Activated CD8-positive, alpha-beta T cell treated with anti-CD3 and anti-CD28 coated beads for 36 hours (primary cell): ENCODE measurements at regions not wholly inside any gene's neighbourhood (a gene's known extent, or its start where the extent isn't known, plus 50 kb on each side); places are given as distances from the start of the nearest gene placed in this dataset.

Experiments used
- ATAC-seq: fragments of 200-7000 bp; cut with Tn5 transposase; one replicate; pipeline ENCODE4 v1.10.0; 2021; ENCODE audit warnings: mild to moderate bottlenecking, moderate library complexity
- CTCF ChIA-PET: fragments of 350-600 bp; sonication (Branson Sonifier 250); formaldehyde crosslinking; loops from one replicate; lab custom pipeline; 2021; ENCODE audit warnings: antibody characterized with exemption; lab: Charles Lee
- POLR2A ChIA-PET: fragments of 350-600 bp; sonication (Branson Sonifier 250); formaldehyde crosslinking; loops from one replicate; lab custom pipeline; 2021; ENCODE audit warnings: antibody characterized with exemption; lab: Charles Lee
- DNase-seq: peaks from one replicate; pipeline ENCODE4 v3.0.0-alpha.2; 2020
- H3K27ac Mint-ChIP-seq: one replicate; pipeline ENCODE4 v1.8.0; 2021; ENCODE audit warnings: mild to moderate bottlenecking, mixed read lengths
- H3K27me3 Mint-ChIP-seq: one replicate; pipeline ENCODE4 v1.8.0; 2021; ENCODE audit warnings: mixed read lengths
- H3K36me3 Mint-ChIP-seq: one replicate; pipeline ENCODE4 v1.8.0; 2021; ENCODE audit warnings: low read depth, mixed read lengths
- H3K4me1 Mint-ChIP-seq: one replicate; pipeline ENCODE4 v1.8.0; 2021; ENCODE audit warnings: low read depth, mixed read lengths
- H3K4me3 Mint-ChIP-seq: one replicate; pipeline ENCODE4 v1.8.0; 2021; ENCODE audit warnings: mild to moderate bottlenecking, moderate library complexity, mixed read lengths
- H3K9me3 Mint-ChIP-seq: one replicate; pipeline ENCODE4 v1.8.0; 2021; ENCODE audit warnings: mixed read lengths
- CTCF ChIP-seq: fragments of 200-600 bp; IDR thresholded peaks from one replicate; pipeline ENCODE4 v1.8.0; 2022; ENCODE audit warnings: antibody characterized with exemption, mild to moderate bottlenecking
- intact Hi-C: fragments of 100-400 bp; cut with micrococcal nuclease; formaldehyde crosslinking; loops from one replicate; pipeline ENCODE4 v1.10.0; 2022

- no peak overlapping the region for H3K27ac Mint-ChIP-seq
- DNase-seq (no peak), ATAC-seq (no peak)
- no peaks in the 10 kb centered on the region for H3K4me1 Mint-ChIP-seq
- ChIA-PET CTCF (no interaction called here), POLR2A (no interaction called here)
- peaks cover 7% of the 10 kb centered on the region for H3K9me3 Mint-ChIP-seq
- no peaks in the 10 kb centered on the region for H3K36me3 Mint-ChIP-seq
- no peak for TF ChIP-seq CTCF
- no peak overlapping the region for H3K4me3 Mint-ChIP-seq
- peaks cover 23% of the 10 kb centered on the region for H3K27me3 Mint-ChIP-seq
- intact Hi-C loops: no loop called here
These were observed 190.8 kb downstream of the FTCDNL1 start for GRCh38 chr2:199660167-199660566.

- TF ChIP-seq CTCF: no peak
- Mint-ChIP-seq H3K4me1 (no peaks in the 10 kb centered on the region), H3K36me3 (no peaks in the 10 kb centered on the region), H3K27me3 (peaks cover 22% of the 10 kb centered on the region), H3K9me3 (peaks cover 10% of the 10 kb centered on the region), H3K27ac (no peak overlapping the region), H3K4me3 (no peak overlapping the region)
- peak; percentile 17 for DNase-seq
- ChIA-PET CTCF (no interaction called here), POLR2A (no interaction called here)
- peak; percentile 55 for ATAC-seq
- intact Hi-C loops: no loop called here
These were observed 191.8 kb downstream of the FTCDNL1 start for GRCh38 chr2:199659207-199659606.

GRCh38 chr2:199646439-199646838, 188.7 kb upstream of the SATB2 start:
- peaks cover 2% of the 10 kb centered on the region for H3K27me3 Mint-ChIP-seq
- H3K27ac Mint-ChIP-seq: no peak overlapping the region
- no peaks in the 10 kb centered on the region for H3K4me1 Mint-ChIP-seq
- no peaks in the 10 kb centered on the region for H3K36me3 Mint-ChIP-seq
- intact Hi-C loops: no loop called here
- H3K9me3 Mint-ChIP-seq: no peaks in the 10 kb centered on the region
- ChIA-PET POLR2A (no interaction called here), CTCF (no interaction called here)
- H3K4me3 Mint-ChIP-seq: no peak overlapping the region
- TF ChIP-seq CTCF: no peak
- no peak for ATAC-seq
- DNase-seq: no peak

- ChIA-PET POLR2A (no interaction called here), CTCF (no interaction called here)
- H3K36me3 Mint-ChIP-seq: no peaks in the 10 kb centered on the region
- H3K4me3 Mint-ChIP-seq: no peak overlapping the region
- no peak for DNase-seq
- no peaks in the 10 kb centered on the region for H3K4me1 Mint-ChIP-seq
- peaks cover 1% of the 10 kb centered on the region for H3K27me3 Mint-ChIP-seq
- no peak overlapping the region for H3K27ac Mint-ChIP-seq
- no peak for TF ChIP-seq CTCF
- H3K9me3 Mint-ChIP-seq: no peaks in the 10 kb centered on the region
- intact Hi-C loops: no loop called here
- ATAC-seq: no peak
These were observed 173.4 kb upstream of the SATB2 start for GRCh38 chr2:199631129-199631528.

GRCh38 chr2:199629301-199629700, 171.6 kb upstream of the SATB2 start:
- POLR2A ChIA-PET: no interaction called here
- no peak overlapping the region for H3K27ac Mint-ChIP-seq

More at GRCh38 chr2:199629301-199629700, 171.6 kb upstream of the SATB2 start:
- Mint-ChIP-seq H3K36me3 (no peaks in the 10 kb centered on the region), H3K27me3 (peaks cover 5% of the 10 kb centered on the region), H3K9me3 (no peaks in the 10 kb centered on the region), H3K4me1 (no peaks in the 10 kb centered on the region), H3K4me3 (no peak overlapping the region)
- TF ChIP-seq CTCF: no peak
- intact Hi-C loops: no loop called here
- CTCF ChIA-PET: no interaction called here
- ATAC-seq: no peak
- no peak for DNase-seq
